GM12891 (cell line): ENCODE measurements at regions not wholly inside any gene's neighbourhood (a gene's known extent, or its start where the extent isn't known, plus 50 kb on each side); places are given as distances from the start of the nearest gene placed in this dataset.

Source experiments
- POLR2A ChIP-seq: IDR thresholded peaks from 2 replicates; pipeline ENCODE4 v1.6.1; 2011; ENCODE audit warnings: low read depth, low read length, control low read depth
- POLR2AphosphoS5 ChIP-seq: IDR thresholded peaks from 2 replicates; pipeline ENCODE4 v1.6.1; 2011; ENCODE audit warnings: low read depth, low read length, control low read depth
- POU2F2 ChIP-seq: IDR thresholded peaks from 2 replicates; pipeline ENCODE4 v1.6.1; 2011; ENCODE audit warnings: low read depth, mild to moderate bottlenecking, control low read depth, low read length, moderate library complexity
- SPI1 ChIP-seq: IDR thresholded peaks from 2 replicates; pipeline ENCODE4 v1.6.1; 2011; ENCODE audit warnings: low read depth, low read length, control low read depth
- TAF1 ChIP-seq: IDR thresholded peaks from 2 replicates; pipeline ENCODE4 v1.6.1; 2011; ENCODE audit warnings: low read depth, low read length, control low read depth

- TF ChIP-seq POLR2AphosphoS5 (no peak), POLR2A (no peak), SPI1 (no peak), TAF1 (no peak), POU2F2 (no peak)
Measured at GRCh38 chr7:84368122-84368521, 173.5 kb upstream of the SEMA3A start.
